ENCODE measurements at regions not wholly inside any gene's neighbourhood (a gene's known extent, or its start where the extent isn't known, plus 50 kb on each side); places are given as distances from the start of the nearest gene placed in this dataset.

- Histone ChIP-seq H3K27ac (ENCODE audit: low read depth in 2 of 2, low read length in 1 of 2) (no peak overlapping the region), H3K9me2 (no peaks in the 10 kb centered on the region), H4K20me1 (ENCODE audit: insufficient read depth) (no peaks in the 10 kb centered on the region), H3K36me3 (replicated peaks in 1 of 2; ENCODE audit: control insufficient read depth in 1 of 2, insufficient read depth in 2 of 2, low read length in 1 of 2) (no peaks in the 10 kb centered on the region), H3K9ac (no peak overlapping the region), H3K9me3 (no peaks in the 10 kb centered on the region), H3K4me2 (no peak overlapping the region), H3K27me3 (ENCODE audit: insufficient read depth) (no peaks in the 10 kb centered on the region), H3K4me3 (ENCODE audit: low read depth in 2 of 2, low read length in 1 of 2) (no peak overlapping the region), H3F3A (replicated peaks; ENCODE audit: insufficient read depth) (no peaks in the 10 kb centered on the region), H3K79me2 (ENCODE audit: insufficient read depth) (no peaks in the 10 kb centered on the region), H3K4me1 (ENCODE audit: control insufficient read depth in 1 of 2, insufficient read depth in 2 of 2, low read depth in 1 of 2, low read length in 1 of 2) (no peaks in the 10 kb centered on the region), H2AFZ (ENCODE audit: low read depth) (no peak overlapping the region)
- ChIA-PET CTCF (no interaction called here), POLR2A (no interaction called here)
- no peak for DNase-seq
- no peak for TF ChIP-seq MXI1 (IDR thresholded peaks at IDR 0.05; ENCODE audit: low read depth, low read length)
- no peak for TF ChIP-seq YY1 (IDR thresholded peaks at IDR 0.05; ENCODE audit: low read depth)
- TF ChIP-seq CHD2 (IDR thresholded peaks at IDR 0.05; ENCODE audit: low read length, partially characterized antibody), result no peak
- TF ChIP-seq NRF1 (IDR thresholded peaks at IDR 0.05; ENCODE audit: low read depth, low read length), result no peak
Observed at GRCh38 chr2:180450841-180451240, 443.7 kb upstream of the CWC22 start.

GRCh38 chr2:180449171-180449915, 442.2 kb upstream of the CWC22 start:
- TF ChIP-seq, protein P1, sequence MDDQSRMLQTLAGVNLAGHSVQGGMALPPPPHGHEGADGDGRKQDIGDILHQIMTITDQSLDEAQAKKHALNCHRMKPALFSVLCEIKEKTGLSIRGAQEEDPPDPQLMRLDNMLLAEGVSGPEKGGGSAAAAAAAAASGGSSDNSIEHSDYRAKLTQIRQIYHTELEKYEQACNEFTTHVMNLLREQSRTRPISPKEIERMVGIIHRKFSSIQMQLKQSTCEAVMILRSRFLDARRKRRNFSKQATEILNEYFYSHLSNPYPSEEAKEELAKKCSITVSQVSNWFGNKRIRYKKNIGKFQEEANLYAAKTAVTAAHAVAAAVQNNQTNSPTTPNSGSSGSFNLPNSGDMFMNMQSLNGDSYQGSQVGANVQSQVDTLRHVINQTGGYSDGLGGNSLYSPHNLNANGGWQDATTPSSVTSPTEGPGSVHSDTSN (IDR thresholded peaks at IDR 0.05), result no peak
- no peak for TF ChIP-seq NRF1 (IDR thresholded peaks at IDR 0.05; ENCODE audit: low read depth, low read length)
- TF ChIP-seq MAX (IDR thresholded peaks at IDR 0.05; ENCODE audit: low read depth), result no peak
- TF ChIP-seq MXI1 (IDR thresholded peaks at IDR 0.05; ENCODE audit: low read depth, low read length), result no peak
- H3F3A ChIP-seq (replicated peaks; ENCODE audit: insufficient read depth), result no peaks in the 10 kb centered on the region
- no peaks in the 10 kb centered on the region for H3K79me2 ChIP-seq (ENCODE audit: insufficient read depth)
- ChIA-PET POLR2A (no interaction called here), CTCF (interaction anchor here (1.5 kb wide), 1 partner anchor 33 kb away, joined by 3 read pairs; no protein-coding TSS in a partner anchor)
- H3K36me3 ChIP-seq (replicated peaks in 1 of 2; ENCODE audit: control insufficient read depth in 1 of 2, insufficient read depth in 2 of 2, low read length in 1 of 2), result no peaks in the 10 kb centered on the region
- no peaks in the 10 kb centered on the region for H3K9me2 ChIP-seq
- no peaks in the 10 kb centered on the region for H4K20me1 ChIP-seq (ENCODE audit: insufficient read depth)
- no peak overlapping the region for H2AFZ ChIP-seq (ENCODE audit: low read depth)
- no peak overlapping the region for H3K27ac ChIP-seq (ENCODE audit: low read depth in 2 of 2, low read length in 1 of 2)
- no peak for DNase-seq
- no peak overlapping the region for H3K4me3 ChIP-seq (ENCODE audit: low read depth in 2 of 2, low read length in 1 of 2)
- no peaks in the 10 kb centered on the region for H3K9me3 ChIP-seq
- H3K27me3 ChIP-seq (ENCODE audit: insufficient read depth), result no peaks in the 10 kb centered on the region
- H3K4me2 ChIP-seq, result no peak overlapping the region
- no peaks in the 10 kb centered on the region for H3K4me1 ChIP-seq (ENCODE audit: control insufficient read depth in 1 of 2, insufficient read depth in 2 of 2, low read depth in 1 of 2, low read length in 1 of 2)
- H3K9ac ChIP-seq, result no peak overlapping the region
- 49% methylated on average over 3 of the region's 3 CpGs for WGBS (ENCODE audit: low lambda C conversion rate)

DNA sequence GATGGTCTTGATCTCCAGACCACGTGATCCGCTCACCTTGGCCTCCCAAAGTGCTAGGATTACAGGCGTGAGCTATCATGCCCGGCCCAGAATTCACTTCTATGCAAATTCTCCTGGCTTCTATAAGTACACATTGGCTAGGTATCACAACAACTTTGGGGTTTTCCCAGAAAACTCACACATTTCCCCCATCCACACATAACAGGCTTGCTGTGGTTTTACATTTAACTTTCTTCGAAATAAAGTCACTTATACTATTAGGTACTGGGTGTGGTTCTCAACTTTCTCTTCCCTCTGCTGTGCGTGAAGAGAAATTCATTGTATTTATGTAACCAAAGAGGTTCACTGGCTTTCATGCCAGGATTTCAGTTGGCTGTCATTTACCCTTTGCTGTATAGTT, 439.4 kb upstream of the CWC22 start:
- H3K9me3 ChIP-seq, result no peaks in the 10 kb centered on the region
- ChIA-PET CTCF (no interaction called here), POLR2A (no interaction called here)
- H3K27ac ChIP-seq (ENCODE audit: low read depth in 2 of 2, low read length in 1 of 2), result no peak overlapping the region
- H2AFZ ChIP-seq (ENCODE audit: low read depth), result no peak overlapping the region
- H3K4me1 ChIP-seq (ENCODE audit: control insufficient read depth in 1 of 2, insufficient read depth in 2 of 2, low read depth in 1 of 2, low read length in 1 of 2), result no peaks in the 10 kb centered on the region
- no peaks in the 10 kb centered on the region for H3K27me3 ChIP-seq (ENCODE audit: insufficient read depth)
- no peaks in the 10 kb centered on the region for H3F3A ChIP-seq (replicated peaks; ENCODE audit: insufficient read depth)
- H3K79me2 ChIP-seq (ENCODE audit: insufficient read depth), result no peaks in the 10 kb centered on the region
- no peak for DNase-seq
- H3K36me3 ChIP-seq (replicated peaks in 1 of 2; ENCODE audit: control insufficient read depth in 1 of 2, insufficient read depth in 2 of 2, low read length in 1 of 2), result no peaks in the 10 kb centered on the region
- H4K20me1 ChIP-seq (ENCODE audit: insufficient read depth), result no peaks in the 10 kb centered on the region
- no peak overlapping the region for H3K4me2 ChIP-seq
- no peak overlapping the region for H3K9ac ChIP-seq
- 63% methylated on average over 6 of the region's 6 CpGs for WGBS (ENCODE audit: low lambda C conversion rate)
- TF ChIP-seq, protein P2, sequence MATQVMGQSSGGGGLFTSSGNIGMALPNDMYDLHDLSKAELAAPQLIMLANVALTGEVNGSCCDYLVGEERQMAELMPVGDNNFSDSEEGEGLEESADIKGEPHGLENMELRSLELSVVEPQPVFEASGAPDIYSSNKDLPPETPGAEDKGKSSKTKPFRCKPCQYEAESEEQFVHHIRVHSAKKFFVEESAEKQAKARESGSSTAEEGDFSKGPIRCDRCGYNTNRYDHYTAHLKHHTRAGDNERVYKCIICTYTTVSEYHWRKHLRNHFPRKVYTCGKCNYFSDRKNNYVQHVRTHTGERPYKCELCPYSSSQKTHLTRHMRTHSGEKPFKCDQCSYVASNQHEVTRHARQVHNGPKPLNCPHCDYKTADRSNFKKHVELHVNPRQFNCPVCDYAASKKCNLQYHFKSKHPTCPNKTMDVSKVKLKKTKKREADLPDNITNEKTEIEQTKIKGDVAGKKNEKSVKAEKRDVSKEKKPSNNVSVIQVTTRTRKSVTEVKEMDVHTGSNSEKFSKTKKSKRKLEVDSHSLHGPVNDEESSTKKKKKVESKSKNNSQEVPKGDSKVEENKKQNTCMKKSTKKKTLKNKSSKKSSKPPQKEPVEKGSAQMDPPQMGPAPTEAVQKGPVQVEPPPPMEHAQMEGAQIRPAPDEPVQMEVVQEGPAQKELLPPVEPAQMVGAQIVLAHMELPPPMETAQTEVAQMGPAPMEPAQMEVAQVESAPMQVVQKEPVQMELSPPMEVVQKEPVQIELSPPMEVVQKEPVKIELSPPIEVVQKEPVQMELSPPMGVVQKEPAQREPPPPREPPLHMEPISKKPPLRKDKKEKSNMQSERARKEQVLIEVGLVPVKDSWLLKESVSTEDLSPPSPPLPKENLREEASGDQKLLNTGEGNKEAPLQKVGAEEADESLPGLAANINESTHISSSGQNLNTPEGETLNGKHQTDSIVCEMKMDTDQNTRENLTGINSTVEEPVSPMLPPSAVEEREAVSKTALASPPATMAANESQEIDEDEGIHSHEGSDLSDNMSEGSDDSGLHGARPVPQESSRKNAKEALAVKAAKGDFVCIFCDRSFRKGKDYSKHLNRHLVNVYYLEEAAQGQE (IDR thresholded peaks at IDR 0.05; ENCODE audit: low read depth, low read length), result no peak
- TF ChIP-seq NRF1 (IDR thresholded peaks at IDR 0.05; ENCODE audit: low read depth, low read length), result no peak
- TF ChIP-seq, protein P3, sequence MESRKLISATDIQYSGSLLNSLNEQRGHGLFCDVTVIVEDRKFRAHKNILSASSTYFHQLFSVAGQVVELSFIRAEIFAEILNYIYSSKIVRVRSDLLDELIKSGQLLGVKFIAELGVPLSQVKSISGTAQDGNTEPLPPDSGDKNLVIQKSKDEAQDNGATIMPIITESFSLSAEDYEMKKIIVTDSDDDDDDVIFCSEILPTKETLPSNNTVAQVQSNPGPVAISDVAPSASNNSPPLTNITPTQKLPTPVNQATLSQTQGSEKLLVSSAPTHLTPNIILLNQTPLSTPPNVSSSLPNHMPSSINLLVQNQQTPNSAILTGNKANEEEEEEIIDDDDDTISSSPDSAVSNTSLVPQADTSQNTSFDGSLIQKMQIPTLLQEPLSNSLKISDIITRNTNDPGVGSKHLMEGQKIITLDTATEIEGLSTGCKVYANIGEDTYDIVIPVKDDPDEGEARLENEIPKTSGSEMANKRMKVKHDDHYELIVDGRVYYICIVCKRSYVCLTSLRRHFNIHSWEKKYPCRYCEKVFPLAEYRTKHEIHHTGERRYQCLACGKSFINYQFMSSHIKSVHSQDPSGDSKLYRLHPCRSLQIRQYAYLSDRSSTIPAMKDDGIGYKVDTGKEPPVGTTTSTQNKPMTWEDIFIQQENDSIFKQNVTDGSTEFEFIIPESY (IDR thresholded peaks at IDR 0.05; ENCODE audit: borderline replicate concordance, low read depth), result no peak
- no peak for TF ChIP-seq SIN3A (IDR thresholded peaks at IDR 0.05; ENCODE audit: borderline replicate concordance, low read depth, low read length)
- TF ChIP-seq RCOR1 (IDR thresholded peaks at IDR 0.05; ENCODE audit: low read length), result no peak
- no peak for TF ChIP-seq MXI1 (IDR thresholded peaks at IDR 0.05; ENCODE audit: low read depth, low read length)
- no peaks in the 10 kb centered on the region for H3K9me2 ChIP-seq
- no peak overlapping the region for H3K4me3 ChIP-seq (ENCODE audit: low read depth in 2 of 2, low read length in 1 of 2)

Data from SK-N-SH (cell line).